HG03060 (cell line): ENCODE measurements at regions not wholly inside any gene's neighbourhood (a gene's known extent, or its start where the extent isn't known, plus 50 kb on each side); places are given as distances from the start of the nearest gene placed in this dataset.

ENCODE experiments used
- ATAC-seq: cut with Tn5 transposase; IDR thresholded peaks from one replicate; pipeline ENCODE4 v1.9.1; 2021; ENCODE audit warnings: low read depth, moderate number of reproducible peaks; ENCODE audit not compliant: unreplicated experiment

GRCh38 chr7:45343746-45344145 lies 186.2 kb downstream of the RAMP3 start:
- no peak for ATAC-seq

GRCh38 chr7:45347804-45348203 lies 190.2 kb downstream of the RAMP3 start:
- ATAC-seq, result no peak

GRCh38 chr7:45349090-45349489 lies 191.5 kb downstream of the RAMP3 start:
- ATAC-seq, result no peak

- ATAC-seq, result no peak
Observed at GRCh38 chr7:45350896-45351295, 193.3 kb downstream of the RAMP3 start.

GRCh38 chr7:45358287-45358686 lies 200.7 kb downstream of the RAMP3 start:
- no peak for ATAC-seq

- no peak for ATAC-seq
Observed at GRCh38 chr7:45359250-45359649, 201.7 kb downstream of the RAMP3 start.

- ATAC-seq, result no peak
Observed at GRCh38 chr7:45359776-45360175, 202.2 kb downstream of the RAMP3 start.

GRCh38 chr7:45363669-45364068 lies 206.1 kb downstream of the RAMP3 start:
- no peak for ATAC-seq

- ATAC-seq, result no peak
Observed at GRCh38 chr7:45365341-45365740, 207.8 kb downstream of the RAMP3 start.

GRCh38 chr7:45366475-45366874 lies 207.7 kb upstream of the ADCY1 start:
- no peak for ATAC-seq

- ATAC-seq, result no peak
Observed at GRCh38 chr7:45367026-45367425, 207.1 kb upstream of the ADCY1 start.

GRCh38 chr7:45368129-45368807 lies 205.9 kb upstream of the ADCY1 start:
- no peak for ATAC-seq

- no peak for ATAC-seq
Observed at GRCh38 chr7:45384499-45384898, 189.7 kb upstream of the ADCY1 start.

- no peak for ATAC-seq
Observed at GRCh38 chr7:45387837-45388236, 186.3 kb upstream of the ADCY1 start.

GRCh38 chr7:45389073-45389872 lies 184.9 kb upstream of the ADCY1 start:
- ATAC-seq, result no peak

GRCh38 chr7:45390180-45390579 lies 184.0 kb upstream of the ADCY1 start:
- ATAC-seq, result no peak

- no peak for ATAC-seq
Observed at GRCh38 chr7:45390731-45391130, 183.4 kb upstream of the ADCY1 start.

GRCh38 chr7:45391618-45392451 lies 182.3 kb upstream of the ADCY1 start:
- ATAC-seq, result no peak

- no peak for ATAC-seq
Observed at GRCh38 chr7:45394117-45394708, 180.0 kb upstream of the ADCY1 start.

GRCh38 chr7:45399069-45399468 lies 175.1 kb upstream of the ADCY1 start:
- ATAC-seq, result no peak

GRCh38 chr7:45400680-45401079 lies 173.5 kb upstream of the ADCY1 start:
- ATAC-seq, result no peak
